Middle frontal gyrus (tissue), 1 donor: ENCODE measurements at regions not wholly inside any gene's neighbourhood (a gene's known extent, or its start where the extent isn't known, plus 50 kb on each side); places are given as distances from the start of the nearest gene placed in this dataset.

Experiments
- DNase-seq: peaks from one replicate; pipeline ENCODE4 v3.0.0-alpha.2; 2015; ENCODE audit warnings: low spot score; ENCODE audit errors: extremely low spot score

GRCh38 chr2:48251437-48252148, 62.9 kb upstream of the FOXN2 start:
- DNase-seq = no peak

GRCh38 chr2:48253301-48253700, 61.2 kb upstream of the FOXN2 start:
- DNase-seq = no peak

- DNase-seq = no peak
Measured at GRCh38 chr2:48254839-48255238, 59.6 kb upstream of the FOXN2 start.

- no peak for DNase-seq
Measured at GRCh38 chr2:48257456-48257855, 57.0 kb upstream of the FOXN2 start.

- DNase-seq = no peak
Measured at GRCh38 chr2:48258481-48259149, 55.9 kb upstream of the FOXN2 start.

- DNase-seq = no peak
Measured at GRCh38 chr2:48259811-48260210, 54.7 kb upstream of the FOXN2 start.

GRCh38 chr2:48264627-48265026, 49.9 kb upstream of the FOXN2 start:
- no peak for DNase-seq
